GM12878 (cell line): ENCODE measurements at regions not wholly inside any gene's neighbourhood (a gene's known extent, or its start where the extent isn't known, plus 50 kb on each side); places are given as distances from the start of the nearest gene placed in this dataset.
A peak's percentile ranks its signal among the peaks of the same experiment; 100 is the strongest.

Experiments used
- ATAC-seq: fragments of 200-7000 bp; cut with Tn5 transposase; 3 replicates; pipeline ENCODE4 v1.9.1; 2020; ENCODE audit warnings: mild to moderate bottlenecking, moderate library complexity
- BruUV-seq: library from RNA; stranded (reverse); fragments of 400-500 nt; replicated peaks from 2 replicates; lab custom pipeline; 2021; lab: Mats Ljungman, UMichigan
- CTCF ChIA-PET: fragments of 300-600 bp; sonication (Branson Sonifier 250); formaldehyde crosslinking; extraction: SDS; loops from one replicate; lab custom pipeline; 2021; ENCODE audit warnings: inconsistent platforms; lab: Yijun Ruan, JAX
- POLR2A ChIA-PET: fragments of 350-600 bp; formaldehyde crosslinking; extraction: SDS; loops from one replicate; lab custom pipeline; 2021; ENCODE audit warnings: inconsistent platforms; lab: Charles Lee
- RAD21 ChIA-PET: fragments of 300-600 bp; sonication (Branson Sonifier 250); formaldehyde crosslinking; loops from one replicate; lab custom pipeline; 2023; ENCODE audit warnings: antibody characterized with exemption; ENCODE audit not compliant: unreplicated experiment; lab: Charles Lee
- SMC1A ChIA-PET: fragments of 300-600 bp; sonication (Branson Sonifier 250); formaldehyde crosslinking; loops from one replicate; lab custom pipeline; 2023; ENCODE audit not compliant: unreplicated experiment, uncharacterized antibody; lab: Charles Lee
- DNase-seq: peaks from one replicate; pipeline ENCODE4 v3.0.0-alpha.2; 2011; ENCODE audit warnings: low read depth, low spot score
- FAIRE-seq: peaks from 3 replicates; lab custom pipeline; 2011; peaks lifted over from hg19 to GRCh38; lab: Jason Lieb, UNC
- H2AFZ ChIP-seq: 2 replicates; pipeline ENCODE4 v1.6.0; 2011; ENCODE audit warnings: low read depth, low read length, control low read depth; ENCODE audit not compliant: control insufficient read depth
- H3K27ac ChIP-seq: 2 replicates; pipeline ENCODE4 v1.5.1; 2011; ENCODE audit warnings: control low read depth; ENCODE audit not compliant: control insufficient read depth, insufficient read depth
- H3K27me3 ChIP-seq, 2 experiments: replicated peaks in 1 of 2; 2 replicates each; pipeline versions ENCODE4 v1.6.0 to v1.6.1; 2011; ENCODE audit warnings: low read length in 1 of 2; ENCODE audit not compliant: control insufficient read depth in 2 of 2, insufficient read depth in 2 of 2
- H3K36me3 ChIP-seq, 2 experiments: 2 replicates each; pipeline ENCODE4 v1.5.1; 2011; ENCODE audit warnings: low read length in 1 of 2; ENCODE audit not compliant: control insufficient read depth in 2 of 2, insufficient read depth in 2 of 2
- H3K4me1 ChIP-seq: 2 replicates; pipeline ENCODE4 v1.6.1; 2011; ENCODE audit warnings: mild to moderate bottlenecking, low read length, moderate library complexity, mixed read lengths; ENCODE audit not compliant: control insufficient read depth, insufficient read depth
- H3K4me2 ChIP-seq: 2 replicates; pipeline ENCODE4 v1.6.0; 2011; ENCODE audit warnings: control low read depth; ENCODE audit not compliant: control insufficient read depth, insufficient read depth
- H3K4me3 ChIP-seq: fragments of 200-600 bp; sonication (generic); 2 replicates; pipeline ENCODE4 v1.5.1; 2016
- H3K79me2 ChIP-seq: 2 replicates; pipeline ENCODE4 v1.6.0; 2011; ENCODE audit warnings: low read length; ENCODE audit not compliant: control insufficient read depth, insufficient read depth
- H3K9ac ChIP-seq: 2 replicates; pipeline ENCODE4 v1.8.0; 2011; ENCODE audit warnings: low read length, control low read depth, mixed read lengths; ENCODE audit not compliant: control insufficient read depth, insufficient read depth
- H3K9me3 ChIP-seq: replicated peaks from 3 replicates; pipeline ENCODE4 v1.5.1; 2011; ENCODE audit warnings: mild to moderate bottlenecking, low read length; ENCODE audit not compliant: control insufficient read depth, insufficient read depth
- H4K20me1 ChIP-seq: 2 replicates; pipeline ENCODE4 v1.6.0; 2011; ENCODE audit not compliant: control insufficient read depth, insufficient read depth
- BCLAF1 ChIP-seq: fragments of 450-650 bp; IDR thresholded peaks from 2 replicates; pipeline ENCODE4 v1.6.1; 2017; ENCODE audit warnings: antibody characterized with exemption, mild to moderate bottlenecking, moderate library complexity
- CBX5 ChIP-seq: sonication (generic); IDR thresholded peaks from 2 replicates; pipeline ENCODE4 v1.6.1; 2016; ENCODE audit warnings: low read depth, moderate library complexity, mild to moderate bottlenecking, inconsistent platforms
- CUX1 ChIP-seq: IDR thresholded peaks from 2 replicates; pipeline ENCODE4 v1.6.1; 2012; ENCODE audit warnings: improper control_type of control experiment, low read depth, low read length; ENCODE audit not compliant: insufficient replicate concordance
- HDGF ChIP-seq: fragments of 450-650 bp; IDR thresholded peaks from 2 replicates; pipeline ENCODE4 v1.6.1; 2016; ENCODE audit warnings: antibody characterized with exemption
- HSF1 ChIP-seq: fragments of 150-350 bp; IDR thresholded peaks from 2 replicates; pipeline ENCODE4 v1.6.1; 2014; ENCODE audit warnings: mild to moderate bottlenecking, low read depth, low read length
- JUNB ChIP-seq: IDR thresholded peaks from 2 replicates; pipeline ENCODE4 v1.6.1; 2016; ENCODE audit warnings: antibody characterized with exemption, mild to moderate bottlenecking
- NFIC ChIP-seq: IDR thresholded peaks from 2 replicates; pipeline ENCODE4 v1.6.1; 2012; ENCODE audit warnings: low read depth, mild to moderate bottlenecking, inconsistent platforms, low read length, moderate library complexity
- RB1 ChIP-seq: fragments of 450-650 bp; formaldehyde crosslinking; IDR thresholded peaks from 2 replicates; pipeline ENCODE4 v1.6.1; 2017; ENCODE audit warnings: mild to moderate bottlenecking, borderline replicate concordance
- RUNX3 ChIP-seq: IDR thresholded peaks from 2 replicates; pipeline ENCODE4 v1.6.1; 2012; ENCODE audit warnings: low read length, inconsistent platforms
- SKIL ChIP-seq: fragments of 450-650 bp; IDR thresholded peaks from 2 replicates; pipeline ENCODE4 v1.6.1; 2017; ENCODE audit warnings: mild to moderate bottlenecking, low read depth, inconsistent platforms; ENCODE audit not compliant: poor library complexity, severe bottlenecking
- WGBS: methylation state at CpG from one replicate; pipeline ENCODE4 v1.1.6; 2016; ENCODE audit warnings: low lambda C conversion rate; ENCODE audit not compliant: insufficient replicate concordance, insufficient coverage; ENCODE audit errors: missing lambda C conversion rate; 5-methylcytosine and 5-hydroxymethylcytosine counted together
- in situ Hi-C: fragments of 300-500 bp; cut with MboI; formaldehyde crosslinking; loops from 9 replicates; pipeline ENCODE4 v1.14.3; 2018; ENCODE audit warnings: mixed read lengths
- intact Hi-C: fragments of 100-400 bp; cut with micrococcal nuclease; formaldehyde crosslinking; loops from one replicate; pipeline ENCODE4 v1.14.2; 2022; ENCODE audit not compliant: unreplicated experiment

- no peak for TF ChIP-seq RB1
- TF ChIP-seq HDGF = no peak
- no peak for TF ChIP-seq BCLAF1
Measured at GRCh38 chr12:93029091-93029490, 100.0 kb upstream of the EEA1 start (continued).

- peaks cover 7% of the 10 kb centered on the region for H3K9me3 ChIP-seq
- no peaks in the 10 kb centered on the region for H3K27me3 ChIP-seq
- no TSS peak for BruUV-seq
- H3K36me3 ChIP-seq = no peaks in the 10 kb centered on the region
- SMC1A ChIA-PET = interaction anchor here (0.7 to 2.4 kb wide), 7 partner anchors 10 to 367 kb away, joined by 3 to 6 read pairs (median 4); no protein-coding TSS in a partner anchor
- no peaks in the 10 kb centered on the region for H3K79me2 ChIP-seq
- RAD21 ChIA-PET = interaction anchor here (0.7 to 1.4 kb wide), 5 partner anchors 43 to 1071 kb away, joined by 3 to 4 read pairs (median 3); no protein-coding TSS in a partner anchor
- no peak overlapping the region for H3K4me3 ChIP-seq
- H4K20me1 ChIP-seq = no peaks in the 10 kb centered on the region
- no peak overlapping the region for H3K4me2 ChIP-seq
- POLR2A ChIA-PET = interaction anchor here (0.9 to 1.0 kb wide), 2 partner anchors 44 to 105 kb away, joined by 3 read pairs; no protein-coding TSS in a partner anchor
- 83% methylated on average over 2 of the region's 2 CpGs for WGBS
- in situ Hi-C loops (no loop called here), intact Hi-C loops (no loop called here)
- CTCF ChIA-PET = interaction anchor here (0.7 to 2.0 kb wide), 4 partner anchors 9 to 388 kb away, joined by 3 to 6 read pairs (median 4); no protein-coding TSS in a partner anchor
- DNase-seq (no peak), FAIRE-seq (no peak), ATAC-seq (no peak)
- 0 out of 2 replicates have a peak, but pooled peaks cover 3% of the 10 kb centered on the region for H3K4me1 ChIP-seq
- H2AFZ ChIP-seq = no peak overlapping the region
- H3K9ac ChIP-seq = no peak overlapping the region
- H3K27ac ChIP-seq = no peak overlapping the region
- TF ChIP-seq CBX5 (0 out of 2 replicates have a peak, but pooled peaks have one; percentile 59), NFIC (peak; percentile 25; the same call in 1 of the 2 replicates), CUX1 (no peak), SKIL (peak; percentile 49), HSF1 (no peak), RUNX3 (peak; percentile 87), JUNB (peak; percentile 33)
Measured at GRCh38 chr12:93031028-93031427, 101.9 kb upstream of the EEA1 start.
